H1 (cell line): ENCODE measurements at regions not wholly inside any gene's neighbourhood (a gene's known extent, or its start where the extent isn't known, plus 50 kb on each side); places are given as distances from the start of the nearest gene placed in this dataset.

ENCODE experiments used
- CTCF ChIA-PET: fragments of 300-600 bp; sonication (Branson Sonifier 250); formaldehyde crosslinking; loops from one replicate; lab custom pipeline; 2021; ENCODE audit not compliant: partially characterized antibody; lab: Charles Lee
- POLR2A ChIA-PET: fragments of 300-600 bp; sonication (Branson Sonifier 250); formaldehyde crosslinking; loops from one replicate; lab custom pipeline; 2021; ENCODE audit warnings: inconsistent platforms; ENCODE audit not compliant: partially characterized antibody; lab: Charles Lee
- DNase-seq, 2 experiments: peaks; one replicate each; pipeline versions ENCODE4 v3.0.0 to v3.0.0-alpha.2; 2010 to 2022; ENCODE audit warnings: low spot score in 2 of 2, low read depth in 1 of 2, mixed read lengths in 1 of 2
- FAIRE-seq: peaks from 2 replicates; lab custom pipeline; 2011; peaks lifted over from hg19 to GRCh38; lab: Jason Lieb, UNC
- H2AFZ ChIP-seq: 2 replicates; pipeline ENCODE4 v1.8.1; 2012; ENCODE audit warnings: low read length, inconsistent platforms
- H2AK5ac ChIP-seq: 2 replicates; pipeline ENCODE4 v1.6.1; 2013; ENCODE audit warnings: low read depth, low read length
- H2BK120ac ChIP-seq: replicated peaks from 2 replicates; pipeline ENCODE3; 2013; ENCODE audit warnings: low read depth, low read length, inconsistent platforms
- H2BK12ac ChIP-seq: 2 replicates; pipeline ENCODE4 v1.6.1; 2013; ENCODE audit warnings: low read depth, low read length
- H2BK15ac ChIP-seq: 2 replicates; pipeline ENCODE4 v1.6.1; 2013; ENCODE audit warnings: low read length
- H2BK20ac ChIP-seq: 2 replicates; pipeline ENCODE4 v1.6.1; 2013; ENCODE audit warnings: low read length
- H2BK5ac ChIP-seq: 2 replicates; pipeline ENCODE4 v1.6.1; 2013; ENCODE audit warnings: low read depth, low read length
- H3K14ac ChIP-seq: 2 replicates; pipeline ENCODE4 v1.6.1; 2013; ENCODE audit warnings: inconsistent platforms; ENCODE audit not compliant: insufficient read length
- H3K18ac ChIP-seq: 2 replicates; pipeline ENCODE4 v1.6.1; 2013; ENCODE audit warnings: low read length; ENCODE audit errors: extremely low read depth
- H3K23ac ChIP-seq: 2 replicates; pipeline ENCODE4 v1.6.1; 2013; ENCODE audit warnings: inconsistent platforms; ENCODE audit not compliant: insufficient read length
- H3K23me2 ChIP-seq: 2 replicates; pipeline ENCODE4 v1.6.1; 2013; ENCODE audit warnings: low read depth, low read length
- H3K27ac ChIP-seq: 2 replicates; pipeline ENCODE4 v1.6.1; 2011; ENCODE audit warnings: low read depth, low read length, inconsistent platforms
- H3K27me3 ChIP-seq, 4 experiments: replicated peaks in 1 of 4; 1 replicate in 1 of 4; 2 replicates in 3 of 4; pipeline versions ENCODE4 v1.6.1 to v1.8.1; 2011 to 2013; ENCODE audit warnings: low read length in 3 of 4, mild to moderate bottlenecking in 3 of 4, inconsistent platforms in 2 of 4, mixed read lengths in 2 of 4, moderate library complexity in 1 of 4; ENCODE audit not compliant: control insufficient read depth in 3 of 4, insufficient read depth in 3 of 4; ENCODE audit errors: extremely low read depth in 1 of 4
- H3K36me3 ChIP-seq, 4 experiments: 2 replicates each; pipeline versions ENCODE4 v1.6.1 to v1.8.1; 2011 to 2013; ENCODE audit warnings: mild to moderate bottlenecking in 4 of 4, low read length in 3 of 4, moderate library complexity in 2 of 4, control low read depth in 1 of 4, inconsistent platforms in 1 of 4; ENCODE audit not compliant: insufficient read depth in 4 of 4, control insufficient read depth in 2 of 4
- H3K4ac ChIP-seq: replicated peaks from 2 replicates; pipeline ENCODE3; 2013; ENCODE audit warnings: low read length, low read depth, mixed read lengths, inconsistent platforms; ENCODE audit not compliant: insufficient read length
- H3K4me1 ChIP-seq, 4 experiments: replicated peaks in 1 of 4; 1 replicate in 1 of 4; 2 replicates in 3 of 4; pipeline versions ENCODE4 v1.6.1 to v1.8.1; 2011 to 2013; ENCODE audit warnings: low read length in 3 of 4, inconsistent platforms in 2 of 4, mixed read lengths in 1 of 4; ENCODE audit not compliant: insufficient read depth in 4 of 4, control insufficient read depth in 3 of 4
- H3K4me2 ChIP-seq, 2 experiments: 2 replicates each; pipeline versions ENCODE4 v1.6.1 to v1.8.1; 2011 to 2013; ENCODE audit warnings: low read depth in 2 of 2, low read length in 2 of 2, control low read depth in 1 of 2, inconsistent platforms in 1 of 2, mild to moderate bottlenecking in 1 of 2; ENCODE audit not compliant: insufficient read depth in 1 of 2
- H3K4me3 ChIP-seq, 4 experiments: fragments of 200-600, 300-600 bp in 1 of 4; sonication (generic), shearing (Covaris generic), sonication (Bioruptor Twin) in 1 of 4; 2 replicates each; pipeline versions ENCODE4 v1.5.1 to v1.8.1; 2011 to 2016; ENCODE audit warnings: low read length in 4 of 4, low read depth in 3 of 4, control low read depth in 2 of 4, inconsistent platforms in 2 of 4, mild to moderate bottlenecking in 2 of 4, mixed read lengths in 1 of 4, moderate library complexity in 1 of 4; ENCODE audit not compliant: insufficient read depth in 2 of 4; ENCODE audit errors: extremely low read depth in 1 of 4
- H3K56ac ChIP-seq: replicated peaks from 2 replicates; pipeline ENCODE3; 2013; ENCODE audit warnings: low read depth, mild to moderate bottlenecking, mixed read lengths, low read length, inconsistent platforms; ENCODE audit not compliant: insufficient read length
- H3K79me1 ChIP-seq: 2 replicates; pipeline ENCODE4 v1.6.1; 2013; ENCODE audit warnings: low read depth, low read length, control low read depth
- H3K79me2 ChIP-seq, 2 experiments: 2 replicates each; pipeline versions ENCODE4 v1.6.1 to v1.8.1; 2012 to 2013; ENCODE audit warnings: low read length in 2 of 2, mild to moderate bottlenecking in 2 of 2, inconsistent platforms in 1 of 2; ENCODE audit not compliant: insufficient read depth in 2 of 2, control insufficient read depth in 1 of 2
- H3K9ac ChIP-seq, 4 experiments: replicated peaks in 1 of 4; 1 replicate in 1 of 4; 2 replicates in 3 of 4; pipeline versions ENCODE4 v1.6.1 to v1.8.1; 2011 to 2013; ENCODE audit warnings: low read depth in 3 of 4, low read length in 3 of 4, control low read depth in 2 of 4, mild to moderate bottlenecking in 2 of 4, moderate library complexity in 2 of 4, inconsistent platforms in 1 of 4; ENCODE audit errors: extremely low read depth in 1 of 4
- H3K9me3 ChIP-seq, 2 experiments: 2 replicates each; pipeline versions ENCODE4 v1.6.1 to v1.8.1; 2012 to 2013; ENCODE audit warnings: mild to moderate bottlenecking in 2 of 2, moderate library complexity in 2 of 2, control low read depth in 1 of 2, inconsistent platforms in 1 of 2, low read depth in 1 of 2, low read length in 1 of 2, mixed read lengths in 1 of 2; ENCODE audit not compliant: insufficient read depth in 2 of 2
- H4K20me1 ChIP-seq, 2 experiments: replicated peaks in 1 of 2; 2 replicates each; pipeline versions ENCODE3 to v1.8.1; 2011 to 2013; ENCODE audit warnings: inconsistent platforms in 2 of 2, low read length in 2 of 2, mild to moderate bottlenecking in 1 of 2; ENCODE audit not compliant: insufficient read depth in 2 of 2, control insufficient read depth in 1 of 2
- H4K5ac ChIP-seq: 2 replicates; pipeline ENCODE4 v1.6.1; 2013; ENCODE audit warnings: low read length, low read depth, mixed read lengths, inconsistent platforms; ENCODE audit not compliant: insufficient read length
- H4K8ac ChIP-seq: 2 replicates; pipeline ENCODE4 v1.8.0; 2013; ENCODE audit warnings: mild to moderate bottlenecking, moderate library complexity, low read length, inconsistent platforms; ENCODE audit not compliant: insufficient read depth; ENCODE audit errors: extremely low read depth
- H4K91ac ChIP-seq: replicated peaks from 2 replicates; pipeline ENCODE3; 2013; ENCODE audit warnings: low read length, mixed read lengths, inconsistent platforms; ENCODE audit not compliant: insufficient read length
- BCL11A ChIP-seq, 2 experiments: IDR thresholded peaks; one replicate each; pipeline ENCODE4 v1.6.1; 2011; ENCODE audit warnings: low read depth in 2 of 2, low read length in 2 of 2, mild to moderate bottlenecking in 2 of 2
- EGR1 ChIP-seq: IDR thresholded peaks from 2 replicates; pipeline ENCODE4 v1.6.1; 2011; ENCODE audit warnings: low read depth, low read length, borderline replicate concordance
- EP300 ChIP-seq, 2 experiments: IDR thresholded peaks; 1 replicate in 1 of 2; 2 replicates in 1 of 2; pipeline ENCODE4 v1.6.1; 2011 to 2012; ENCODE audit warnings: low read depth in 2 of 2, low read length in 2 of 2, mild to moderate bottlenecking in 2 of 2, borderline replicate concordance in 1 of 2, inconsistent platforms in 1 of 2, moderate library complexity in 1 of 2
- GTF2F1 ChIP-seq: IDR thresholded peaks from 2 replicates; pipeline ENCODE4 v1.6.1; 2012; ENCODE audit warnings: low read depth, low read length, improper control_type of control experiment, borderline replicate concordance
- JUND ChIP-seq: IDR thresholded peaks from 2 replicates; pipeline ENCODE4 v1.6.1; 2011; ENCODE audit warnings: mild to moderate bottlenecking, improper control_type of control experiment, low read length
- RAD21 ChIP-seq, 2 experiments: IDR thresholded peaks in 1 of 2; conservative IDR thresholded peaks in 1 of 2; 2 replicates each; pipeline ENCODE4 v1.6.1; 2011; ENCODE audit warnings: low read depth in 2 of 2, low read length in 2 of 2, improper control_type of control experiment in 1 of 2, inconsistent platforms in 1 of 2, mild to moderate bottlenecking in 1 of 2, moderate library complexity in 1 of 2
- RFX5 ChIP-seq: IDR thresholded peaks from 2 replicates; pipeline ENCODE4 v1.6.1; 2011; ENCODE audit warnings: low read depth, low read length, improper control_type of control experiment, borderline replicate concordance
- RNF2 ChIP-seq: fragments of 200-900, 300-1000 bp; sonication (generic); IDR thresholded peaks from 2 replicates; pipeline ENCODE4 v1.7.1; 2016; ENCODE audit warnings: borderline replicate concordance, low read depth, mild to moderate bottlenecking, antibody characterized with exemption, low read length; ENCODE audit not compliant: poor library complexity, severe bottlenecking; ENCODE audit errors: missing control alignments
- SAP30 ChIP-seq: fragments of 300-600 bp; sonication (generic); IDR thresholded peaks from 2 replicates; pipeline ENCODE4 v1.7.1; 2012; ENCODE audit warnings: low read length, moderate library complexity, mild to moderate bottlenecking, inconsistent platforms; ENCODE audit not compliant: insufficient read depth, insufficient replicate concordance
- SUZ12 ChIP-seq: fragments of 200-600 bp; sonication (generic); IDR thresholded peaks from 2 replicates; pipeline ENCODE4 v1.6.1; 2012; ENCODE audit warnings: mild to moderate bottlenecking, inconsistent platforms, low read length, moderate library complexity, mixed read lengths
- TAF1 ChIP-seq: IDR thresholded peaks from 2 replicates; pipeline ENCODE4 v1.6.1; 2011; ENCODE audit warnings: mild to moderate bottlenecking, low read depth, low read length
- TCF12 ChIP-seq: IDR thresholded peaks from 2 replicates; pipeline ENCODE4 v1.6.1; 2011; ENCODE audit warnings: low read depth, mild to moderate bottlenecking, low read length
- WGBS, 2 experiments: shearing (Covaris generic) in 1 of 2; methylation state at CpG; one replicate each; pipeline versions ENCODE4 v1.1.6 to v1.1.7; 2013 to 2015; ENCODE audit warnings: low lambda C conversion rate in 2 of 2, mixed read lengths in 2 of 2, inconsistent platforms in 1 of 2, low coverage in 1 of 2, missing lambda C conversion rate in 1 of 2; ENCODE audit not compliant: insufficient replicate concordance in 2 of 2, insufficient coverage in 1 of 2, insufficient read length in 1 of 2; ENCODE audit errors: extremely low coverage in 1 of 2, missing lambda C conversion rate in 1 of 2; 5-methylcytosine and 5-hydroxymethylcytosine counted together
- TF ChIP-seq, protein P1 (sequence below): IDR thresholded peaks from 2 replicates; pipeline ENCODE4 v1.6.1; 2012; ENCODE audit warnings: inconsistent platforms

DNA sequence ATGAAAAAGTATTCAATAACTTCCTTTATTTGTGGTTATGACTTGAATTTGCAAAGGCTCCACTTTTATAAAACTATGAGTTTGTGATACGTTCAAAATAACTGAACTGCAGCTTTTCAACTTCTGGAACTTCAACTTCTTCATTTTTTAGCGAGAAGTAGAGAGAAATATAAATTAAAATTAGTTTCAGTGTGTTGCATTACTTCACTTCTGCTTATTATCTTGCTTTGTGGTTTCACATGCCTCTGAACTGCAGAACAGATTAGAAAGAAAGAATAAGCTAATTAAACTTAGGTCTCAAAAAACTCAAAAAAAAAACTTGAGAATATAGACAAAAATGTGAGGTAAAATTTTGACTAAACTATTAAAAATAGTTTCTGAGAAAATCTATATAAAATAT is 1073.4 kb downstream of the PCDH17 start:
- Histone ChIP-seq H2AFZ (no peak overlapping the region), H3K4ac (no peak overlapping the region), H2BK15ac (no peak overlapping the region), H3K79me1 (no peaks in the 10 kb centered on the region), H2BK5ac (no peak overlapping the region), H4K91ac (no peak overlapping the region), H3K23me2 (no peaks in the 10 kb centered on the region), H2AK5ac (no peak overlapping the region), H3K18ac (no peak overlapping the region), H4K20me1 (no peaks in the 10 kb centered on the region), H3K27ac (no peak overlapping the region), H3K23ac (no peak overlapping the region), H3K79me2 (no peaks in the 10 kb centered on the region), H2BK12ac (no peak overlapping the region), H3K14ac (no peak overlapping the region), H4K8ac (no peak overlapping the region), H2BK120ac (no peak overlapping the region), H3K4me2 (no peak overlapping the region), H3K56ac (no peak overlapping the region), H3K9me3 (peaks cover 3 to 7% of the 10 kb centered on the region in 2 experiments), H3K4me1 (no peaks in the 10 kb centered on the region), H2BK20ac (no peak overlapping the region), H4K5ac (no peak overlapping the region), H3K27me3 (no peaks in the 10 kb centered on the region), H3K4me3 (no peak overlapping the region), H3K9ac (no peak overlapping the region), H3K36me3 (no peaks in the 10 kb centered on the region)
- ChIA-PET POLR2A (no interaction called here), CTCF (no interaction called here)
- FAIRE-seq (no peak), DNase-seq (no peak)
- WGBS, 2 experiments, result 90% methylated on average over 2 of the region's 2 CpGs; no CpG with 5 or more reads in 1 of the 2 experiments
- no peak for TF ChIP-seq SAP30
- TF ChIP-seq, protein P1, sequence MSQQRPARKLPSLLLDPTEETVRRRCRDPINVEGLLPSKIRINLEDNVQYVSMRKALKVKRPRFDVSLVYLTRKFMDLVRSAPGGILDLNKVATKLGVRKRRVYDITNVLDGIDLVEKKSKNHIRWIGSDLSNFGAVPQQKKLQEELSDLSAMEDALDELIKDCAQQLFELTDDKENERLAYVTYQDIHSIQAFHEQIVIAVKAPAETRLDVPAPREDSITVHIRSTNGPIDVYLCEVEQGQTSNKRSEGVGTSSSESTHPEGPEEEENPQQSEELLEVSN, result no peak
- no peak for TF ChIP-seq RAD21 (IDR thresholded peaks at IDR 0.05 in 1 of 2, conservative IDR thresholded peaks at IDR 0.05 in 1 of 2; ENCODE audit: low read depth in 2 of 2, low read length in 2 of 2)
- no peak for TF ChIP-seq RFX5
- TF ChIP-seq TAF1, result no peak
- TF ChIP-seq JUND, result no peak
- no peak for TF ChIP-seq TCF12
- no peak for TF ChIP-seq BCL11A (IDR thresholded peaks at IDR 0.05; ENCODE audit: low read depth in 2 of 2, low read length in 2 of 2)
- TF ChIP-seq EGR1, result no peak
- TF ChIP-seq EP300 (IDR thresholded peaks at IDR 0.05; ENCODE audit: borderline replicate concordance in 1 of 2, low read depth in 2 of 2, low read length in 2 of 2), result no peak
- TF ChIP-seq GTF2F1, result no peak
- TF ChIP-seq RNF2, result no peak
- TF ChIP-seq SUZ12, result no peak
